Sigmoid colon (tissue), 4 donors: ENCODE measurements at regions not wholly inside any gene's neighbourhood (a gene's known extent, or its start where the extent isn't known, plus 50 kb on each side); places are given as distances from the start of the nearest gene placed in this dataset.

Experiments used
- CTCF ChIP-seq, 4 experiments: fragments of 450-650 bp in 3 of 4; fragments of 200-600 bp in 1 of 4; IDR thresholded peaks; one replicate each; pipeline ENCODE4 v1.5.1; 2016 to 2019; ENCODE audit warnings: antibody characterized with exemption in 4 of 4, mild to moderate bottlenecking in 3 of 4, moderate library complexity in 2 of 4
- EP300 ChIP-seq, 4 donors: sonication (generic); formaldehyde crosslinking; IDR thresholded peaks; one replicate each; pipeline ENCODE4 v1.6.1; 2017; ENCODE audit warnings: antibody characterized with exemption in 4 of 4
- POLR2A ChIP-seq, 2 donors: fragments of 450-650 bp; IDR thresholded peaks; one replicate each; pipeline ENCODE4 v1.6.1; 2016; ENCODE audit warnings: antibody characterized with exemption in 2 of 2, mild to moderate bottlenecking in 2 of 2, moderate library complexity in 2 of 2
- POLR2AphosphoS5 ChIP-seq, 4 donors: sonication (generic); formaldehyde crosslinking; IDR thresholded peaks; one replicate each; pipeline ENCODE4 v1.6.1; 2017; ENCODE audit warnings: antibody characterized with exemption in 4 of 4

DNA sequence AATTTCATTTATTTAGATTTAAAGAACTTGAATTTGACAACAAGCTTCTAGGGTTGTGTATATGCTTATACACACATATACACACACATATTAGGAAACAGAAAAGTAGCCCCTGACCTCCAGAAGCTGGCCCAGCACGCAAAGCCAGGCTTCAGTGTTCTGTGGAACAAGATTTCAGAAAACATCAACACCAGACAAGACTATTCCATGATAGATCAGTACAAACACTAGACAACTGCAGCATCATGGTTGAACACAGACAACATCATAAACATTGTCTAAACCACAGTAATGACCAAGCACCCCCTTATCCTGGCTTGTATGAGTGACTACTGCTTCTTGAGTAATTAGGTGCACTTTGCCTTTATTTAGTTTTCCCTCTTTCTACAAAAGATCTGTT lies 457.6 kb downstream of the TMEM182 start:
- TF ChIP-seq POLR2AphosphoS5 (IDR thresholded peaks at IDR 0.05) (no peak), CTCF (IDR thresholded peaks at IDR 0.05) (no peak), EP300 (IDR thresholded peaks at IDR 0.05) (no peak), POLR2A (IDR thresholded peaks at IDR 0.05) (no peak)
